HG03571 (cell line): ENCODE measurements at regions not wholly inside any gene's neighbourhood (a gene's known extent, or its start where the extent isn't known, plus 50 kb on each side); places are given as distances from the start of the nearest gene placed in this dataset.

Source experiments
- ATAC-seq: cut with Tn5 transposase; IDR thresholded peaks from one replicate; pipeline ENCODE4 v1.9.1; 2021; ENCODE audit not compliant: unreplicated experiment

- ATAC-seq, result no peak
Observed at GRCh38 chr1:222370913-222371675, 176.8 kb downstream of the HHIPL2 start.

GRCh38 chr1:222370081-222370912 is 177.6 kb downstream of the HHIPL2 start:
- ATAC-seq, result no peak

DNA sequence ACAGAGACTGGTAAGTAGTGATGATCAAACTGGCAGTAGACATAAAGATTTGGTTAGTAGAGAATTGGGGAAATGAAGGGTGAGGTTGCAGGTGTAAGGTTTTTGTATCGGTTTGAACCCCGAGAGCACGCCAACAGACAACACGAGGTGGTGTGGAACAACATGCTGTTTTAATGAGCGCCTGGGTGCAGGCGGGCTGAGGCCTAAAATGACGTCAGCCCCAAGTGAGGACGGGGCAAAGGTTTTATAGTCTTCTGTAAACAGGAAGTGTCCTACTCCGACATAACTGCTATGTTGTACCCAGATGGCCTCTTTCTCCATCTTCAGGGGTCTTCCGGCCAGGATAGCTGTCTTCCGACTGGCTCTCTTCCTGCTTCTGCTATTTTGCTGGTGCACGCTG is 178.8 kb downstream of the HHIPL2 start:
- ATAC-seq, result no peak

DNA sequence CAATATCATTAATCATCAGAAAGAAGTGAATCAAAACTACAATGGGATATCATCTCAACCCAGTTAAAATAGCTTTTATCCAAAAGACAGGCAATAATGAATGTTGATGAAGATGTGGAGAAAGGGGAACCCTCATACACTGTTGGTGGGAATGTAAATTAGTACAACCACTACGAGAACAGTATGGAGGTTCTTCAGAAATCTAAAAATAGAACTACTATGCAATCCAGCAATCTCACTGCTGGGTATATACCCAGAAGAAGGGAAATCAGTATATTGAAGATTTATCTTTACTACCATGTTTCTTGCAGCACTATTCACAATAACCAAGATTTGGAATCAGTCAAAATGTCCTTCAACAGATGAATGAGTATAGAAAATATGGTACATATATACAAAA is 189.8 kb downstream of the HHIPL2 start:
- no peak for ATAC-seq

DNA sequence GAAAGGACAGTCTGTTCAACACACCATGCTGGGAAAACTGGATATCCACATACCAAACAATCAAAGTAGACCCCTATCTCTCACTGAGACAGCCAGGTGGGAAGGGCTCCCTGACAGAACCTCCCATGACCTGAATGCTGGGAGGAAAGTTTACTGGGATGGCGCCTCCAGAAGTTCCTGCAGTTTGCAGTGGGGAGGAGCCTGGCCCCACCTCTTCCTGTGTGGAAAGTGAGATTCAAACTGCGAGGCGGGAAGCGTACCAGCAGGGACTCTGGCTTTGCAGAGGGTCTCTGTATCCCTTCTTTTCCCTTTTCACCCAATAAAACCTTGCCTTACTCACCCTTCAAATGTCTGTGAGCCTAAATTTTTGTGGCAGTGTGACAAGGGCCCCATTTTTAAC is 190.7 kb downstream of the HHIPL2 start:
- ATAC-seq, result no peak

- ATAC-seq, result no peak
Observed at GRCh38 chr1:222347627-222348026, 200.3 kb downstream of the HHIPL2 start.

- ATAC-seq, result no peak
Observed at GRCh38 chr1:222346955-222347354, 200.9 kb downstream of the HHIPL2 start.

DNA sequence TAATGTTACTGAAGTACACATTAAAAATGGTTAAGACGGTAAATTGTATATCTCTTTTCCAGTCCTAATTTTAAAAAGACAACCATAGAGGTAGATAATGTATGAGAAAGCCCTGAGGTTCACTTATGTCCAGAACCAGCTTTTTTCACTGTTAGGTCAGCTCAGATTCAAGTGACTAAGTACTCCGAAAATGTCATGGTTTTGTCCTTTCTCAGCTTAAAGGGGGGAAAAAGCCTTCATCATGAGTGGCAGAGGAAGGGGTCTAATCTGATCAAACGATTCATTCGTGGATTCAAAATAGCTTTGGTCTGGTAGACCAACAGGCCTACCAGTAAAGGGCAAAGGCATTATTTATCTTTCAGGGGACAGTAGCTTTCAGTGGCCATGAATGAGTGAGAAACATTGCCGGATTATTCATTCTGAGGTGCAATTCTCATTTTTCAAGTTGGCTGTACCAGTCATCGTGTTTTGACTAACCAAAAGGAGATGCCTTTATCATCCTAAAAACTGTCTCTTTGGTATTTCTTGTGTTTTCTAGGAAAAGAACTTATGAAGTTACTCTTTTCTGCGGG is 208.4 kb downstream of the HHIPL2 start:
- no peak for ATAC-seq

DNA sequence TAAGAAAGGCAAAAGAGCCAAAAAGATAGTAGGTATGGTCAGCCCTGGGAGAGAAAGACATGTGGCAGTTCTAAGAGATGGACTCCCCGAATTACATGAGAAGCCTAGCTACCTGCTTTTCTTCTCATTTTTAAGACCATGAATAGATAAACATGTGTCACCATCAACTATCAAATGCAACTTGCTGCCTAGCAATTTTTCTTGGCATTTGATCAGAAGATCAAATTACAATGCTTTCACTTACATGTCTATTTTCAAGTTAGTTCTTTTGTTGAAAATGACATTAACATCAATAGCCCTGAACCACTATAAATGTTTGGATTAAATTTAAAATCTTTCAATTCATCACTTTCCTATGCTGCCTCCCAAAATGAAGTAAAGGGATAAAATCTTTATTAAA is 212.3 kb downstream of the HHIPL2 start:
- ATAC-seq, result no peak

GRCh38 chr1:222334026-222334680 is 213.8 kb downstream of the HHIPL2 start:
- ATAC-seq, result no peak

- ATAC-seq, result no peak
Observed at GRCh38 chr1:222331765-222332164, 216.1 kb downstream of the HHIPL2 start.

DNA sequence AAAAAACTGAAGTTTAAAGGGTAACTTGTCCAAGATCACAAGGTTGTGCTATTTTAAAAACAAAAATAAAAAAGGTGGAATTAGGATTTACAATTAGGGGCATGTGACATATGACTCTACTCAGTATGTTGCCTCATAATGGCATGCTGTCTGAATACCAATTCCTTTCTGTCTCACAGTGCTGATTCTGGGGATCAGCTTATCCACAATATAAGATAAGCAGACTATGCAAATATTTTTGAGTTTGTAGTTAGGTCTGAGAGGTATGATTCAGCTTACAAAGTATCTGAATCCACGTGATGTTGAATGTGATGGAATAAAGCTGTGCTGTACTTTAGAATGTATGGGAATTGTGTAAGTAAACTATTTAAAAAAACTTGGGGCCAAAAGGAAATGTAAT is 216.6 kb downstream of the HHIPL2 start:
- ATAC-seq, result no peak

GRCh38 chr1:222329493-222330045 is 218.3 kb downstream of the HHIPL2 start:
- ATAC-seq, result no peak

- ATAC-seq, result no peak
Observed at GRCh38 chr1:222326710-222327036, 221.2 kb downstream of the HHIPL2 start.

GRCh38 chr1:222326006-222326709 is 221.7 kb downstream of the HHIPL2 start:
- no peak for ATAC-seq

DNA sequence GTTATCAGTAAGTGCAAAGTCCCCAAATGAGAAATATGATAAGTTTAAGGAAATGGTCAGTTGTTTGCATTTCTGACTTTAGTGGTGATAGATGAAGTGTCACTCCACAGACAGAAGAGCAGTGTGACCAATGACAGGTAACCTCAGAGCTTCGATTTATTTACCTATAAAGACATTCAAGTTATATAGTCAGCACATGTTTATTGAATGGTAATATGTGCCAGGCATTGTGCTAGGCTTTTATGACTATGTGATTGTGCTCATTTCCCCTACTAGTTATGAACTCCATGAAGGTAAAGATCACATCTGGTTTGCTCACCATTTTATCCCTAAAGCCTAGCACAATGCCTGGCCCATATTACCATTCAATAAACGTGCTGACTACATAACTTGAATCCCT is 222.4 kb downstream of the HHIPL2 start:
- no peak for ATAC-seq

DNA sequence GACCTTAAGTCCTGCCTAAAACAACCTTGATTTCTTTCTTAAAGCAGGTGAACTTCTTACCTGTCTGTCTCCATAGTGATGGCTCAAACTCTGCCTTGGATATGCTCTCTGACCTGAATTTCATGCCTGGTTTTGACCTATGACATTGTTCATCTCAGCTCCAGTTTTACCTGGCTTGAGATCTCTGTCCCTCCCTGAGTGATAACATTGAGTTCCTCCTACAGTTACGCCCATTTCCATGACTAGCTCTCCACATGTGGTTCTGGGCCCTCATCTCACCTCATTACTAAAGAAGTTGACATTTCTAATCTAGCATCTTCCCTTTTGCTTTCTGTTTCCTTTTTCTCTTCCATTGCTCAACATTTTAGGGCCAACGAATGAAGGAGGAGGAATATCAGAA is 233.1 kb downstream of the HHIPL2 start:
- no peak for ATAC-seq

- peak; percentile 69 for ATAC-seq
Observed at GRCh38 chr1:222310836-222311235, 237.1 kb downstream of the HHIPL2 start.

DNA sequence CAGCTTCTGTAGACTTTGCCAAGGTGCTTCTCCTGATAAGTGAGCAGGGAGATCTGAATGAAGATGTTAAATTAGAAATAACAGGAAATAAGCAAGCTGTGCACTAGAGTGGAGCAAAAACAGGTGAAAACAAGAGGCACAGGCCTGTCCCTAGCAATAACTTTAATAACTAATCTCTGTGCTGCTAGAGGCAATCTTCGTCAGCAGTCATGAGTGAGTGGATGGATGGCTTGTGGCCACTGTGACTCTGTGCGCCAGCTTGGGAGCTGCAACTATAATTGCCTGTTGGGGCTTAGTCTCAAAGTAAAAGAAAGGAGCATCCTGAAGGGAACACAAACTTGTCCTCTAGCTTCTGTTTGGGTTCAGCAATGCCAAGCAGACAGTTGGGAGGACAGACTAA is 240.3 kb downstream of the HHIPL2 start:
- ATAC-seq, result no peak

DNA sequence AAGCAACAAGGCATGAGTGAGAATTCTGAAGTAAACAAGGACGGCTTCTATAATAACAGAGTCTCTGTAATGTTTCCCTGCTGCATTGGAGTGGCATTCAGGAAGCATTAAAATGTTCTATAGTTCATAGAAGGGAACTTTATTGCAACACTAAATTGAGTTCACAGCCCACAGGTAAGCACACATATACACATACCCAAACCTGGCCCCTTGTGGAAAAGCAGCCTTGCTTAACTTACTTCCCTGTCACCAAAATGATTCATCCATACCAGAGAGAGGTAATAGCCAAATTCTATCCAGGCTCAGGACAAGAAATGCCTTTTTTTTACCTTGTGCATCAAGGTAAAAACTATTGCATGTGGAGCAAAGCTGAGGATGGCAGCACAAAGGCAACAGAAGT is 241.4 kb downstream of the HHIPL2 start:
- no peak for ATAC-seq

DNA sequence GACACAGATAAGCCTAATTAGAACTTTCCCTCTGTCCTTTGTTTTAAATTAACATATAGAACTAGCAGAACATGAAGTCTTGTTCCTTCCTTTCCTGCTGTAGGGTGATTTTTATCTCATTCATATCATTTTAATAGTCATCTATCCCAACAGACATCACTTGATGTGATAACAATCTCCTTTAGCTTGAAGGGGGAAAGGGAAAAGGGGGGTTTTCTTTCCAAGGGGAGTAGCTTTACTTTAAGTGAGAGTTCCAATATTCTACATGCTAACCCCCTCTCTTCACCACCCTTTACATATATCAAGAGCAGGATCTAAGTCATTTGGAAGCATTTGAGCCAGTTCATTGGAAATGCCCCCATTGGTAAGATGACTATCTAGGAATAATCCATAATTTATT is 241.9 kb downstream of the HHIPL2 start:
- ATAC-seq, result no peak
